HL-60 (cell line): ENCODE measurements at regions not wholly inside any gene's neighbourhood (a gene's known extent, or its start where the extent isn't known, plus 50 kb on each side); places are given as distances from the start of the nearest gene placed in this dataset.
"Not testable (repeated sequence)": the region's sequence is repeated elsewhere in the genome, so short reads cannot be mapped to it uniquely, and the experiment has no call there.

Source experiments
- DNase-seq, 2 experiments: peaks; one replicate each; pipeline ENCODE4 v3.0.0-alpha.2; 2010 to 2020; ENCODE audit warnings: low read depth in 1 of 2, low spot score in 1 of 2
- H3K27ac ChIP-seq: fragments of 250-450 bp; sonication (Bioruptor Pico); replicated peaks from 2 replicates; pipeline ENCODE4 v1.5.1; 2020; ENCODE audit warnings: mild to moderate bottlenecking, moderate library complexity
- H3K27me3 ChIP-seq: fragments of 250-450 bp; sonication (Bioruptor Pico); 2 replicates; pipeline ENCODE4 v1.5.1; 2021; ENCODE audit warnings: mild to moderate bottlenecking, moderate library complexity; ENCODE audit not compliant: insufficient read depth, poor library complexity, severe bottlenecking
- H3K4me3 ChIP-seq: replicated peaks from 2 replicates; pipeline ENCODE4 v1.5.1; 2011; ENCODE audit warnings: mild to moderate bottlenecking, control low read depth, low read length; ENCODE audit not compliant: insufficient read depth
- CTCF ChIP-seq: IDR thresholded peaks from one replicate; pipeline ENCODE4 v1.5.1; 2011; ENCODE audit warnings: low read length, control low read depth, inconsistent platforms; ENCODE audit not compliant: insufficient read depth
- GABPA ChIP-seq: IDR thresholded peaks from 2 replicates; pipeline ENCODE4 v1.6.1; 2012; ENCODE audit warnings: low read depth
- POLR2AphosphoS5 ChIP-seq: IDR thresholded peaks from 2 replicates; pipeline ENCODE4 v1.6.1; 2012; ENCODE audit warnings: low read depth
- REST ChIP-seq: IDR thresholded peaks from 2 replicates; pipeline ENCODE4 v1.6.1; 2012; ENCODE audit warnings: low read depth; ENCODE audit not compliant: insufficient replicate concordance
- SPI1 ChIP-seq: IDR thresholded peaks from 2 replicates; pipeline ENCODE4 v1.6.1; 2012; ENCODE audit warnings: low read depth, mild to moderate bottlenecking, borderline replicate concordance

- no peak for DNase-seq
- TF ChIP-seq GABPA (no peak), REST (no peak), CTCF (no peak), POLR2AphosphoS5 (no peak), SPI1 (no peak)
- Histone ChIP-seq H3K27ac (no peak overlapping the region), H3K4me3 (no peak overlapping the region), H3K27me3 (no peaks in the 10 kb centered on the region)
These were observed 479.0 kb downstream of the RAP2B start for GRCh38 chr3:153640689-153641665.

GRCh38 chr3:153642576-153642975 lies 478.6 kb upstream of the ARHGEF26 start:
- H3K4me3 ChIP-seq, H3K27me3 ChIP-seq, H3K27ac ChIP-seq, DNase-seq: not testable (repeated sequence)

GRCh38 chr3:153643471-153643870 lies 477.7 kb upstream of the ARHGEF26 start:
- not testable (repeated sequence) for H3K27ac ChIP-seq, H3K4me3 ChIP-seq, DNase-seq, H3K27me3 ChIP-seq

GRCh38 chr3:153649286-153649839 lies 471.8 kb upstream of the ARHGEF26 start:
- H3K27ac ChIP-seq, result no peak overlapping the region
- H3K27me3 ChIP-seq, result no peaks in the 10 kb centered on the region
- H3K4me3 ChIP-seq, result no peak overlapping the region
- TF ChIP-seq GABPA (no peak), REST (no peak), CTCF (no peak), SPI1 (no peak), POLR2AphosphoS5 (no peak)
- no peak for DNase-seq

- H3K27me3 ChIP-seq, result no peaks in the 10 kb centered on the region
- no peak overlapping the region for H3K27ac ChIP-seq
- DNase-seq, result no peak
- TF ChIP-seq SPI1, result no peak
- TF ChIP-seq POLR2AphosphoS5, result no peak
- no peak for TF ChIP-seq CTCF
- no peak for TF ChIP-seq GABPA
- no peak for TF ChIP-seq REST
- no peak overlapping the region for H3K4me3 ChIP-seq
These were observed 469.1 kb upstream of the ARHGEF26 start for GRCh38 chr3:153652076-153652475.
